ENCODE measurements at regions not wholly inside any gene's neighbourhood (a gene's known extent, or its start where the extent isn't known, plus 50 kb on each side); places are given as distances from the start of the nearest gene placed in this dataset.
A peak's percentile ranks its signal among the peaks of the same experiment; 100 is the strongest.

DNA sequence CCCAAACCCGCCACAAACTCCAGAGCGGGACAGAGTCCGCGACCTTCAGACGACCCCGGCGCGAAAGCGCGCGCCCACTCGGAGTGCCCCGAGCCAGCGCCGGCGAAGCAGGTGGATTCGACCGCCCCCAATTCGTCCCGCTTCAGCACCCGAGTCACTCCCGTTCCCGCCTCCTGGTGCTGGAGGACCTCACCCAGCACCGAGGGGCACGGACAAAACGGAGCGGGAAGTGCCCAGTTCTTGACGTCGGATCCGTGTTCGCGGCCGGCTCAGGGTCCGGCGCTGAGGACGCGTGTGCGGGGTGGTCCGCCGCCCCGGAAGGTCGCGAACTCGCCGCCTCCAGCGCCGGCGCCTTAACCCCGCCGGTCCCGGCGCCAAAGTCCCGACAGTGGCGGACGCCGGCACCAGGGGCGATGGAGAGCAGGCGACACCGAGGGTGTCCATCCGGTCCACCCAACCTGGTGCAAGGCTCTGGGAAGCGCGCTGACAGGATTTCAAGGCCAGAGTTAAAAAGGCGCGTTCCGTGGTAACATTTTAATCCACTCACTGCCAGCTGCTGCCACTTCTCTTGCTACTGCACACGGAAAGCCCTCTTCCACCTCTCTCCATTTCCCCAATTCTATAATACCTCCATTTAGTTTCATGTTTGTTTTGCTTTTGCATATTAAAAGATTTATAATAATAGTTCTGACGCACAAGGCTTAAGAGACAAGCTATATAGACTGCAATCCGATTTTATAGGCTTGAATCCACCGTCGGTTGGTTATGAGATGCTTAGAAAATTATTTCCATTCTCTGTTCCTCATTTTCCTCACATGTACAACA, 240.0 kb upstream of the CPNE8 start:
- no peak for DNase-seq
- Histone ChIP-seq H3K36me3 (no peaks in the 10 kb centered on the region), H3K9me3 (peaks cover 3% of the 10 kb centered on the region; the same call in 1 of the 2 replicates), H3K27me3 (no peaks in the 10 kb centered on the region), H3K4me3 (ENCODE audit: low read depth, low read length) (no peak overlapping the region), H3K4me1 (no peaks in the 10 kb centered on the region)
- TF ChIP-seq, protein P1, sequence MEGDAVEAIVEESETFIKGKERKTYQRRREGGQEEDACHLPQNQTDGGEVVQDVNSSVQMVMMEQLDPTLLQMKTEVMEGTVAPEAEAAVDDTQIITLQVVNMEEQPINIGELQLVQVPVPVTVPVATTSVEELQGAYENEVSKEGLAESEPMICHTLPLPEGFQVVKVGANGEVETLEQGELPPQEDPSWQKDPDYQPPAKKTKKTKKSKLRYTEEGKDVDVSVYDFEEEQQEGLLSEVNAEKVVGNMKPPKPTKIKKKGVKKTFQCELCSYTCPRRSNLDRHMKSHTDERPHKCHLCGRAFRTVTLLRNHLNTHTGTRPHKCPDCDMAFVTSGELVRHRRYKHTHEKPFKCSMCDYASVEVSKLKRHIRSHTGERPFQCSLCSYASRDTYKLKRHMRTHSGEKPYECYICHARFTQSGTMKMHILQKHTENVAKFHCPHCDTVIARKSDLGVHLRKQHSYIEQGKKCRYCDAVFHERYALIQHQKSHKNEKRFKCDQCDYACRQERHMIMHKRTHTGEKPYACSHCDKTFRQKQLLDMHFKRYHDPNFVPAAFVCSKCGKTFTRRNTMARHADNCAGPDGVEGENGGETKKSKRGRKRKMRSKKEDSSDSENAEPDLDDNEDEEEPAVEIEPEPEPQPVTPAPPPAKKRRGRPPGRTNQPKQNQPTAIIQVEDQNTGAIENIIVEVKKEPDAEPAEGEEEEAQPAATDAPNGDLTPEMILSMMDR (IDR thresholded peaks at IDR 0.05; ENCODE audit: low read depth, low read length), result no peak

DNA sequence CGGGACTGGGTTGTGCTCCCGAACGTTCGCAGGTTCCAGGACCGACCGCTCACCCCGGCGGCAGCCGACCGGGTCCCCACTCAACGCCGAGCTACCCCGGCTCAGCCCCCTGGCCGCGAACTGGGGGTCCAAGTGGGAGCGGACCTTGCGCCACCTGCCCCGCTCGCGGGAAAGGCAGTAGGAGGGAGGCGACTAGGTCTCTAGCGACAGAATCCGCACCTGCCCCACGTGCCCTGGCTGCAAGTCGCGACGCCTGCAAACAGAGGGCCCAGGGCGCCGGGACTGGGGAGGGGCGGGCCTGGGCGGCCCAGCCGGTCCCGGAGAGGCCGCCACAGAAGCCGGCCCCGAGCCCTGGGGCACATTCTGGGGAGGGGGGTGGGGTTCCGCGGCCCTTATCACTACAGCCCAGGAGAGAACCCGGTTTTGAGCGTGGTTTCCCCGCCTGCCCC, 239.2 kb upstream of the CPNE8 start:
- no peak overlapping the region for H3K4me3 ChIP-seq (ENCODE audit: low read depth, low read length)
- TF ChIP-seq, protein P1 (IDR thresholded peaks at IDR 0.05; ENCODE audit: low read depth, low read length), result no peak
- H3K9me3 ChIP-seq, result 0 out of 2 replicates have a peak, but pooled peaks cover 3% of the 10 kb centered on the region
- no peaks in the 10 kb centered on the region for H3K4me1 ChIP-seq
- no peak for DNase-seq
- H3K36me3 ChIP-seq, result no peaks in the 10 kb centered on the region
- H3K27me3 ChIP-seq, result no peaks in the 10 kb centered on the region

DNA sequence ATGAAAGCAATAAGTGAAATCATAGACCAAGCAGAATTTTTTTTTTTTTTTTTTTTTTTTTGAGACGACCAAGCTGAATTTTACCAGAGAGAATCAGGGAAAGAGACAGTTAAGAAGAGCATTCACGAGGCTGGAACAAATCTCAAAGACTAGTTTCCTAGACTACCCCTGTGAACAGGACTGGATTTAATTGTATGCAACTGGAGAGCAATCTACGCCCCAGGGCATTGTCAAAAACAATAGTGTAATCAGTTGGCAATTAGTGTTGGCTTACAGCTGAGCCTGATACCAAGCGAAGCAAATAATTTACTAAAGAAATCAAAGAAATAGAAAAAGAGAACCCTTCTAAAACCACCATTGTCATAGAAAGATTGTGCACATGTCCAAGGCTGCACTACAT, 232.9 kb upstream of the CPNE8 start:
- H3K36me3 ChIP-seq, result no peaks in the 10 kb centered on the region
- TF ChIP-seq, protein P1 (IDR thresholded peaks at IDR 0.05; ENCODE audit: low read depth, low read length), result no peak

DNA sequence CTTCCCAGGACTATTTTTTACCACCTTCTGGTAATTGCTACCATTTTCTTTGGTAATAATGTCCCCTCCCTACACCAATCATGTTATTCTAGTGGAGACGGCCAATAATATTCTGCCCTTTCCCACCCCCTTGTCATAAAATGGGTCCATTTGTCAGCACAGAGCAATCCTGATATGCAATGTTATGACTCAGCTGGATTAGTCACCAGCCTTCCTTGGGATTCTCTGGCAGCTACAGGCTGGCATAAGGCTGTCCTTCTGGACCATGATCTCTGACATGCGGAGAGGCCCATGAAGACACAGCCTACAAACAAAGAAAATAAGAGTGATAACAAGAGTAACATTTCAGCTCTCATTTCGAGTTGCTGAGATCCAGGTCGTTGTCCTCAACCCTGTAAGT, 222.0 kb upstream of the CPNE8 start:
- Histone ChIP-seq H3K9me3 (no peaks in the 10 kb centered on the region), H3K36me3 (no peaks in the 10 kb centered on the region), H3K4me3 (ENCODE audit: low read depth, low read length) (no peak overlapping the region), H3K4me1 (peaks cover 13% of the 10 kb centered on the region), H3K27me3 (no peaks in the 10 kb centered on the region)
- DNase-seq, result no peak
- TF ChIP-seq, protein P1 (IDR thresholded peaks at IDR 0.05; ENCODE audit: low read depth, low read length), result no peak

More for the DNA sequence above, 232.9 kb upstream of the CPNE8 start:
- Histone ChIP-seq H3K4me3 (ENCODE audit: low read depth, low read length) (no peak overlapping the region), H3K27me3 (no peaks in the 10 kb centered on the region), H3K4me1 (peaks cover 11% of the 10 kb centered on the region), H3K9me3 (0 out of 2 replicates have a peak, but pooled peaks cover 2% of the 10 kb centered on the region)
- DNase-seq, result peak; percentile 20

DNA sequence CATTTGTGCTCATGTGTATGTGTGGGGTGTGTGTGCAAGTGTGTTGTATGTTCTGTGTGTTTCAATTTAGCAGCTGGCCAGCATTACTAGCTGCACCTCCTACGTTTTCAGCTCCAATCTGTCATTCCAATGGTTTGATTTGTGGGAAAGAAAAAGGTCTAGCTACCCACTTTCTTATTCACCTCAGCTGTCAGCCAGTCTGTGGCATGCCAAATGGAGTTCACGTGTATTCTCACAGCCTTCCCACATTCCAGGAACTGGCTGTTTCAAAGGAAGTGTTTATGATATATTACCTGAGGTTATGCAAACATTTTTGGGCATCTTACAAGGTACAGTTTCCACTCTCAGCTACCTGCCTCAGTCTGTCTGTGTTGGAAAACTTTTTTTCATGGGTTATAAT, 220.2 kb upstream of the CPNE8 start:
- no peaks in the 10 kb centered on the region for H3K36me3 ChIP-seq
- no peaks in the 10 kb centered on the region for H3K9me3 ChIP-seq
- H3K4me3 ChIP-seq (ENCODE audit: low read depth, low read length), result no peak overlapping the region
- no peaks in the 10 kb centered on the region for H3K27me3 ChIP-seq
- no peak for DNase-seq
- H3K4me1 ChIP-seq, result peaks cover 13% of the 10 kb centered on the region
- TF ChIP-seq, protein P1 (IDR thresholded peaks at IDR 0.05; ENCODE audit: low read depth, low read length), result no peak

DNA sequence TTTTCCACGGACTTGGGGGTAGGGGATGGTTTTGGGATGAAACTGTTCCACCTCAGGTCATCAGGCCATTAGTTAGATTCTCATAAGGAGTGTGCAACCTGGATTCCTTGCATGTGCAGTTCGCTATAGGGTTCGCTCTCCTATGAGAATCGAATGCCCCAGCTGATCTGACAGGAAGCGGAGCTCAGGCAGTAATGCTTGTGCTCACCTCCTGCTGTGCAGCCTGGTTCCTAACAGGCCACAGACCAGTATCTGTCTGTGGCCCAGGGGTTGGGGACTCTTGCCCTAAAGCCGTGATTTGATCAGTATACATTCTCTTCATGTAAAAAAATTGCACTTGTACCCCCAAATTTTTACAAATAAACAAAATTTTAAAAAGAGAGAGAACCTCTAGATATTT, 219.4 kb upstream of the CPNE8 start:
- H3K27me3 ChIP-seq, result no peaks in the 10 kb centered on the region
- H3K36me3 ChIP-seq, result no peaks in the 10 kb centered on the region
- no peak overlapping the region for H3K4me3 ChIP-seq (ENCODE audit: low read depth, low read length)
- H3K4me1 ChIP-seq, result peaks cover 13% of the 10 kb centered on the region
- TF ChIP-seq, protein P1 (IDR thresholded peaks at IDR 0.05; ENCODE audit: low read depth, low read length), result no peak
- H3K9me3 ChIP-seq, result no peaks in the 10 kb centered on the region
- no peak for DNase-seq
